PFSK-1 (cell line): ENCODE measurements at regions not wholly inside any gene's neighbourhood (a gene's known extent, or its start where the extent isn't known, plus 50 kb on each side); places are given as distances from the start of the nearest gene placed in this dataset.

Experiments used
- POLR2AphosphoS5 ChIP-seq: IDR thresholded peaks from 2 replicates; pipeline ENCODE4 v1.6.1; 2012; ENCODE audit warnings: low read depth, mild to moderate bottlenecking, control low read depth, low read length, moderate library complexity
- REST ChIP-seq, 2 experiments: IDR thresholded peaks; 2 replicates each; pipeline versions ENCODE4 v1.6.1 to v1.8.0; 2011 to 2012; ENCODE audit warnings: low read depth in 2 of 2, low read length in 2 of 2, control low read depth in 1 of 2, inconsistent platforms in 1 of 2, mild to moderate bottlenecking in 1 of 2, moderate library complexity in 1 of 2; ENCODE audit not compliant: insufficient read depth in 1 of 2
- SIN3A ChIP-seq: IDR thresholded peaks from 2 replicates; pipeline ENCODE4 v1.6.1; 2012; ENCODE audit warnings: mild to moderate bottlenecking, low read length, moderate library complexity, borderline replicate concordance; ENCODE audit not compliant: insufficient read depth
- TAF1 ChIP-seq: IDR thresholded peaks from 2 replicates; pipeline ENCODE4 v1.6.1; 2012; ENCODE audit warnings: low read length, control low read depth, borderline replicate concordance; ENCODE audit not compliant: insufficient read depth

GRCh38 chr9:78826527-78826926 is 529.6 kb downstream of the PSAT1 start:
- TF ChIP-seq TAF1 (no peak), REST (IDR thresholded peaks at IDR 0.05; ENCODE audit: insufficient read depth in 1 of 2, low read depth in 2 of 2, low read length in 2 of 2) (no peak), SIN3A (no peak), POLR2AphosphoS5 (no peak)
